Activated T-cell treated with anti-CD3 and anti-CD28 coated beads, Interleukin-2, amount 50 U/mL, for 24 hours (primary cell): ENCODE measurements at regions not wholly inside any gene's neighbourhood (a gene's known extent, or its start where the extent isn't known, plus 50 kb on each side); places are given as distances from the start of the nearest gene placed in this dataset.
"Not testable (repeated sequence)": the region's sequence is repeated elsewhere in the genome, so short reads cannot be mapped to it uniquely, and the experiment has no call there.

Experiments
- DNase-seq: peaks from one replicate; pipeline ENCODE4 v3.0.0-alpha.2; 2020
- H3K27ac Mint-ChIP-seq: 2 replicates; pipeline ENCODE4 v1.8.0; 2020; ENCODE audit warnings: mild to moderate bottlenecking, mixed read lengths
- H3K27me3 Mint-ChIP-seq: 2 replicates; pipeline ENCODE4 v1.8.0; 2020; ENCODE audit warnings: mixed read lengths
- H3K36me3 Mint-ChIP-seq: 2 replicates; pipeline ENCODE4 v1.8.0; 2020; ENCODE audit warnings: low read depth, mixed read lengths
- H3K4me1 Mint-ChIP-seq: 2 replicates; pipeline ENCODE4 v1.8.0; 2020; ENCODE audit warnings: low read depth, mixed read lengths
- H3K4me3 Mint-ChIP-seq: 2 replicates; pipeline ENCODE4 v1.8.0; 2020; ENCODE audit warnings: mild to moderate bottlenecking, moderate library complexity, mixed read lengths
- H3K9me3 Mint-ChIP-seq: 2 replicates; pipeline ENCODE4 v1.8.0; 2020; ENCODE audit warnings: mixed read lengths

DNA sequence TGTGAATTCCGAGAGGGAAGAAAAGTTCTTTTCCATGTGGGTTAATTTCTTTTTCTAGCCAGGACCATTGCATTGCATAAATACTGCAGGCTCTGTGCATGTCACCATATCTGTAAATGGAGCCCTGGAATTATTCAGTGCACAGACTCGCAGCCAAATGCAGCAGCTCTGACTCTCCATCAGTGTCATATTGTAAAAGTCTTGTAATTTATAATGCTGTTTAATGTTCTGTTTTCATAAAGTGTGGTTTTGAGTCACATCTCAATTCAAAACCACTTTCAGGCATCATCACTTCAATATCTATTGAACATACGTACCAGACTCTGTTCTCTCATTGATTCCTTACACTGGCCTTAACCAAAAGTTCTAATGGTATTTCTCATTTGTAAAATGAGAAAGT lies 193.9 kb upstream of the RPL34 start:
- DNase-seq = no peak
- Mint-ChIP-seq H3K4me1 (peaks cover 37% of the 10 kb centered on the region), H3K27ac (peak overlapping the region; percentile 89), H3K9me3 (peaks cover 8% of the 10 kb centered on the region), H3K4me3 (peak overlapping the region; percentile 4), H3K27me3 (no peaks in the 10 kb centered on the region), H3K36me3 (no peaks in the 10 kb centered on the region)

- Mint-ChIP-seq H3K4me1 (peaks cover 37% of the 10 kb centered on the region), H3K27me3 (no peaks in the 10 kb centered on the region), H3K9me3 (peaks cover 8% of the 10 kb centered on the region), H3K4me3 (peak overlapping the region; percentile 4), H3K36me3 (no peaks in the 10 kb centered on the region), H3K27ac (peak overlapping the region; percentile 89)
- DNase-seq = no peak
Measured at GRCh38 chr4:108425988-108426387, 194.4 kb upstream of the RPL34 start.

- H3K4me3 Mint-ChIP-seq = no peak overlapping the region
- no peaks in the 10 kb centered on the region for H3K27me3 Mint-ChIP-seq
- DNase-seq = no peak
- H3K4me1 Mint-ChIP-seq = peaks cover 9% of the 10 kb centered on the region
- no peak overlapping the region for H3K27ac Mint-ChIP-seq
- peaks cover 3% of the 10 kb centered on the region for H3K9me3 Mint-ChIP-seq
- no peaks in the 10 kb centered on the region for H3K36me3 Mint-ChIP-seq
Measured at GRCh38 chr4:108417923-108418322, 202.5 kb upstream of the RPL34 start.

DNA sequence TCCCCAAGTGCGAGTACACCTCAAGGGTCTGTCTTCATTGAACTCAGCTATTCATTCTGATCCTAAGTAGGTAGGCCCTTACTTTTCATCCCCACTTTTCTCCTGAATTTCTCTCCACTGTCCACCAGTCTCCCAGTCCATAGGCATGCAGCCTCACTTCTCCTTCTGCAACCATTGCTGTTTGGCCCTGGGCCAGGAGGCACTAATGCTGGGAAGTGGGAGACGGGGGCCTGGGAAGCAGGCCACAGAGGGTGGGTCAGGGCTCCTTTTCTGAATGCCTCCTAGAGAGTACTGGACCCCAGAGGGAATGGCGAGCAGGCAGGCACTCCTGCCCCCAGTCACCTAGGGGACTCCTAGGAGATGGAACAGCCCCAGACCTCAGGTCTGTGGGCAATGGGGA lies 203.5 kb upstream of the RPL34 start:
- peaks cover 9% of the 10 kb centered on the region for H3K4me1 Mint-ChIP-seq
- H3K36me3 Mint-ChIP-seq = no peaks in the 10 kb centered on the region
- H3K27ac Mint-ChIP-seq = no peak overlapping the region
- H3K27me3 Mint-ChIP-seq = no peaks in the 10 kb centered on the region
- no peak overlapping the region for H3K4me3 Mint-ChIP-seq
- DNase-seq = no peak
- no peaks in the 10 kb centered on the region for H3K9me3 Mint-ChIP-seq

- H3K36me3 Mint-ChIP-seq = no peaks in the 10 kb centered on the region
- peaks cover 9% of the 10 kb centered on the region for H3K4me1 Mint-ChIP-seq
- no peaks in the 10 kb centered on the region for H3K9me3 Mint-ChIP-seq
- no peak for DNase-seq
- no peak overlapping the region for H3K4me3 Mint-ChIP-seq
- H3K27me3 Mint-ChIP-seq = no peaks in the 10 kb centered on the region
- H3K27ac Mint-ChIP-seq = no peak overlapping the region
Measured at GRCh38 chr4:108415389-108415788, 205.0 kb upstream of the RPL34 start.

DNA sequence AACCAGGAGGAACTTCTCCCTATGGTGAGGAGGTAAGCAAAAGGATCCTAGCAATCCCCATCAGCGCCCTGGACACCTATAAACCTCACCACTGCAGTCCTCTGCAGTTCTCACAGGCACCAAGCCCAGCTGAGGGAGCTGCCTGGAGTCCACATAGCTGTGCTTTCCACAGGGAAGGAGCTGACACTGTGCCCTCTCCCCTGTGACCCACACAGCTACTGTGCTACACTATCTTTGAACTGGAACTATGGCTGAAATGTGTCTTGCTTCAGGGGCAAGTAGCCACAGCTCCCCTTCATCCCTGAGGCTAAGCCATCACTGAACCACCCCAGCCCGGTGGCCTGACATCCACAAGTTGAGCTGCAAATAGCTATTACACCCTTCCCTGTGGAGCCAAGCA lies 208.5 kb upstream of the RPL34 start:
- H3K27me3 Mint-ChIP-seq = no peaks in the 10 kb centered on the region
- H3K4me1 Mint-ChIP-seq = peaks cover 5% of the 10 kb centered on the region
- H3K9me3 Mint-ChIP-seq = no peaks in the 10 kb centered on the region

DNA sequence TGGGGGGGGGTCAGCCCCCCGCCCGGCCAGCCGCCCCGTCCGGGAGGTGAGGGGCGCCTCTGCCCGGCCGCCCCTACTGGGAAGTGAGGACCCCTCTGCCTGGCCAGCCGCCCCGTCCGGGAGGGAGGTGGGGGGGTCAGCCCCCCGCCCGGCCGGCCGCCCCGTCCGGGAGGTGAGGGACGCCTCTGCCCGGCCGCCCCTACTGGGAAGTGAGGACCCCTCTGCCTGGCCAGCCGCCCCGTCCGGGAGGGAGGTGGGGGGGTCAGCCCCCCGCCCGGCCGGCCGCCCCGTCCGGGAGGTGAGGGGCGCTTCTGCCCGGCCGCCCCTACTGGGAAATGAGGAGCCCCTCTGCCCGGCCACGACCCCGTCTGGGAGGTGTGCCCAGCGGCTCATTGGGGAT lies 210.7 kb upstream of the RPL34 start:
- DNase-seq, H3K4me3 Mint-ChIP-seq, H3K27ac Mint-ChIP-seq, H3K36me3 Mint-ChIP-seq, H3K27me3 Mint-ChIP-seq, H3K4me1 Mint-ChIP-seq: not testable (repeated sequence)
- peaks cover 16% of the 10 kb centered on the region for H3K9me3 Mint-ChIP-seq

More for the DNA sequence above, 208.5 kb upstream of the RPL34 start:
- Mint-ChIP-seq H3K4me3 (no peak overlapping the region), H3K27ac (no peak overlapping the region), H3K36me3 (no peaks in the 10 kb centered on the region)
- DNase-seq = no peak

DNA sequence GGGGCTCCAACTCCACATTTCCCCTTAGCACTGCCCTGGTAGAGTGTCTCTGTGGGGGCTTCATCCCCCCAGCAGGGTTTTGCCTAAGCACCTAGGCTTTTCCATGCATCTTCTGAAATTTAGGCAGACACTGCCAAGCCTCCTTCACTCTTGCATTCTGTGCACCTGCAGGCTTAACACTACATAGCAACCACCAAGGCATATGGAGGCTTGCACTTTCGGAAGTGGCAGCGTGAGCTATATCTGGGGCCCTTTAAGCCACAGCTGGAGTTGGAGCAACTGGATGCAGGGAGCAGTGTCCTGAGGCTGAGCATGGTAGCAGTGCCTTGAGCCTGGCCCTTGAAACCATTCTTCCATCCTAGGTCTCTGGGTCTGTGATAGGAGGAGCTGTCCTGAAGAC lies 214.8 kb upstream of the RPL34 start:
- no peak overlapping the region for H3K27ac Mint-ChIP-seq
- H3K36me3 Mint-ChIP-seq = no peaks in the 10 kb centered on the region
- H3K4me3 Mint-ChIP-seq = no peak overlapping the region

GRCh38 chr4:108400309-108400708 lies 220.1 kb upstream of the RPL34 start:
- Mint-ChIP-seq H3K36me3 (no peaks in the 10 kb centered on the region), H3K27ac (no peak overlapping the region), H3K4me1 (peaks cover 3% of the 10 kb centered on the region), H3K4me3 (no peak overlapping the region), H3K9me3 (peaks cover 8% of the 10 kb centered on the region), H3K27me3 (no peaks in the 10 kb centered on the region)
- no peak for DNase-seq

More for the DNA sequence above, 214.8 kb upstream of the RPL34 start:
- Mint-ChIP-seq H3K9me3 (peaks cover 19% of the 10 kb centered on the region), H3K27me3 (no peaks in the 10 kb centered on the region), H3K4me1 (peaks cover 5% of the 10 kb centered on the region)
- DNase-seq = no peak

DNA sequence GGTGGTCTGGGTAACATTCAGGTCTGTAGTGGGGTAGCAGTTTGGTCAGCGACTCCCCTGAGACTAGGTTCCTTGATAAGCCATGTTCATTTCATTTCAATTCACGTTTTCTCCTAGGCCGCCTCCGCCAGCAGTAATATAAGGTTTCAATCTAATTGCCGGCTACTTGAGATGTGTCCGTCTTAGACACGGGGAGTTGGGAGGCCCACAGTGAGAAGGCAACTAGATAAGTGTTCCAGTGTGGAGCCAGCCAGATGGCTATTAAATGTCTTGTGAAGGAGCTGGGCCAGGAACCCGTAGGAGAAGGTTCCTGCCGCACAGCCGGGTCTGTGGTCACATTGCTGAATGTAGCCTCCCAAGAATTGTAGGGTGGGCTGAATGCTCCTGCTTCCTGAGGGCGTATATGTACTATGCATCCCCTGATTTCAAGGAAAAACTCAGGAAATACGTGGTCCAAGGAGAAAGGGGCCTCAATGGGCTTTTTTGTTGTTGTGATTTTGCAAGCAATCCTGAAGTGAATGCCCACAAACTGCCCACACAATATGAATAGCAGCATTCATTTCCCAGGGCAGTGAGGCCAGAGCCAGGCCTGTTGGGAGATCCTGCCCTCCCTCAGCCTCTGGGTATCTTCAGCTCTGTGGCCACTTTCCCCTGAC lies 220.6 kb upstream of the RPL34 start:
- Mint-ChIP-seq H3K9me3 (peaks cover 4% of the 10 kb centered on the region), H3K4me1 (peaks cover 3% of the 10 kb centered on the region), H3K36me3 (no peaks in the 10 kb centered on the region), H3K27ac (no peak overlapping the region), H3K27me3 (no peaks in the 10 kb centered on the region), H3K4me3 (no peak overlapping the region)
- no peak for DNase-seq

GRCh38 chr4:108398836-108399235 lies 221.5 kb upstream of the RPL34 start:
- no peaks in the 10 kb centered on the region for H3K27me3 Mint-ChIP-seq
- H3K9me3 Mint-ChIP-seq = no peaks in the 10 kb centered on the region
- no peak overlapping the region for H3K27ac Mint-ChIP-seq
- H3K4me3 Mint-ChIP-seq = no peak overlapping the region
- no peaks in the 10 kb centered on the region for H3K36me3 Mint-ChIP-seq
- peaks cover 3% of the 10 kb centered on the region for H3K4me1 Mint-ChIP-seq
- DNase-seq = no peak

DNA sequence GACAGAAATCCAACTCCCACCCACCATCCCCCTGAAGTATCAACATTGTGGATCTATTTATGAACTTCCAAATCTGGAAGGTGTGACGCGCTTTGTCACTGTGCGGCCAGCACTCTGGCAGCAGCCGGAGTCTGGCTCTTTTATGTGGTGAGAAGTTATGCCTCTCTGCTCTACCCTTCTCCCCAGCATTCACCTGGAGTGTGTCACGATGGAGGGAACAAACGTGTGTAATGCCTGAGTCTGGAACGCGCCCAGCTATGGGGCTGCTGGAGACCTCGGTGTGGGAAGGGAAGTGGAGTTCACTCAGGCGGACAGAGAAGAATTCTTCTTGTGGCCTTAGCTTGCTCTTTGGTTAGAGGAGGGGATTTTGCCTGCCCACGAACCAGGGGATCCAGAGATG lies 222.1 kb upstream of the RPL34 start:
- H3K27ac Mint-ChIP-seq = no peak overlapping the region
- no peaks in the 10 kb centered on the region for H3K9me3 Mint-ChIP-seq
- DNase-seq = no peak
- no peaks in the 10 kb centered on the region for H3K27me3 Mint-ChIP-seq
- peaks cover 3% of the 10 kb centered on the region for H3K4me1 Mint-ChIP-seq
- no peaks in the 10 kb centered on the region for H3K36me3 Mint-ChIP-seq
- H3K4me3 Mint-ChIP-seq = no peak overlapping the region

DNA sequence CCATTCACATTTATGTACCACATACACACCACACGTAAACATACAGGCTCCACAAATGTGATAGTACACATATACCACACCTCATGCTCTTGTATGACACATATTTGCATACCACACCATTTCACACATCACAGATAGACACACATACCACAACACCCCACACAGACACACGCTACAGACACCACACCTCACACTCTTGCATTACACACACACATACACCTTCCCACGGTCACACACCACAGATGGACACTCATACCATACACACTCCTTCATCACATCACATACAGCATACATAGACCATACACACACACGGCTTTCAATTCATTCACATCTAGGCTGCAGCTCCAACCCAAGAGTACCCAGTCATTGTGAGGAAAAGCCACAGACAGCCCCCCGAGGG lies 222.5 kb upstream of the RPL34 start:
- H3K36me3 Mint-ChIP-seq = no peaks in the 10 kb centered on the region

DNA sequence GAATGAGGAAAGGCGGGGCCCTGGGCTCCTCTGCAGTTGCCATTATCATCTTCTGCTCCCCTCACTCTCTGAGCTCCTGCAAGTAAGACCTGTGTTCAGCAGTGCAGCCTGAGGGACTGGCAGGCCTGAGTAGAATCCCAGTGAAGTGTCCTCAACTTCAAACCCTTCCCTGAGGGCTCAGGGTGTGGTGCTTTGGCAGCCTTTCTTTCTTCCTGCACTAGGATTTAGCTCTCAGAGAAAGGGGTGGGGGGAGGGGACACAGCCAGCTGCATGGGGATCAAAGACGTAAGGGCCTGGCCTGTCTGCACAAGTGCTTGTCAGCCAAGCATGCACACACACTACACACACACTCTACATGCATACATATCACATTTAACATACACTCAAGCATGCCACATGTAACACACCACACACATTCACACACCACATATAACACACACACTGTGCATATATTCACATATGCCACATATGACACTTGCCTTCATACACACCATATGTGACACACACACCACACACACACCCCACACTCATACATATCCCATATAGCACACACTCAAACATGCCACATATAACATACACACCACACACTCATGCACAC lies 223.4 kb upstream of the RPL34 start:
- H3K4me3 Mint-ChIP-seq = no peak overlapping the region
- no peak for DNase-seq
- H3K9me3 Mint-ChIP-seq = no peaks in the 10 kb centered on the region
- H3K36me3 Mint-ChIP-seq = no peaks in the 10 kb centered on the region
- H3K27me3 Mint-ChIP-seq = no peaks in the 10 kb centered on the region
- H3K4me1 Mint-ChIP-seq = peaks cover 3% of the 10 kb centered on the region
- H3K27ac Mint-ChIP-seq = no peak overlapping the region

More for the DNA sequence above, 222.5 kb upstream of the RPL34 start:
- no peaks in the 10 kb centered on the region for H3K9me3 Mint-ChIP-seq
- no peaks in the 10 kb centered on the region for H3K27me3 Mint-ChIP-seq
- no peak overlapping the region for H3K4me3 Mint-ChIP-seq
- no peak for DNase-seq
- no peak overlapping the region for H3K27ac Mint-ChIP-seq
- peaks cover 3% of the 10 kb centered on the region for H3K4me1 Mint-ChIP-seq

- H3K4me3 Mint-ChIP-seq = no peak overlapping the region
- DNase-seq = no peak
- no peak overlapping the region for H3K27ac Mint-ChIP-seq
- H3K9me3 Mint-ChIP-seq = no peaks in the 10 kb centered on the region
- H3K27me3 Mint-ChIP-seq = no peaks in the 10 kb centered on the region
- peaks cover 3% of the 10 kb centered on the region for H3K4me1 Mint-ChIP-seq
- no peaks in the 10 kb centered on the region for H3K36me3 Mint-ChIP-seq
Measured at GRCh38 chr4:108395786-108396185, 224.6 kb upstream of the RPL34 start.
